ENCODE measurements at regions not wholly inside any gene's neighbourhood (a gene's known extent, or its start where the extent isn't known, plus 50 kb on each side); places are given as distances from the start of the nearest gene placed in this dataset.

GRCh38 chr9:91146391-91147019 lies 215.2 kb downstream of the AUH start:
- TF ChIP-seq ETS1 (IDR thresholded peaks at IDR 0.05): no peak
- no peak for TF ChIP-seq ZNF462 (CRISPR knock-in tag; IDR thresholded peaks at IDR 0.05)
- no peak for TF ChIP-seq POLR2AphosphoS5 (IDR thresholded peaks at IDR 0.05; ENCODE audit: low read depth)
- no peak for TF ChIP-seq JUNB (IDR thresholded peaks at IDR 0.05; ENCODE audit: unreplicated experiment)
- no peak for TF ChIP-seq EZH2phosphoT487 (IDR thresholded peaks at IDR 0.05; ENCODE audit: unreplicated experiment)
- no peak for TF ChIP-seq CTCF (conservative IDR thresholded peaks at IDR 0.05; ENCODE audit: low read depth in 2 of 2)
- TF ChIP-seq ZNF114 (CRISPR knock-in tag; IDR thresholded peaks at IDR 0.05): no peak
- no peak for TF ChIP-seq NANOG (IDR thresholded peaks at IDR 0.05; ENCODE audit: borderline replicate concordance)
- no peak for TF ChIP-seq REST (IDR thresholded peaks at IDR 0.05; ENCODE audit: unreplicated experiment)
- no peak for TF ChIP-seq STAT1 (IDR thresholded peaks at IDR 0.05; ENCODE audit: unreplicated experiment)
- TF ChIP-seq EZH2 (IDR thresholded peaks at IDR 0.05; ENCODE audit: low read depth, unreplicated experiment): no peak
- no peak for TF ChIP-seq ZNF331 (CRISPR knock-in tag; IDR thresholded peaks at IDR 0.05; ENCODE audit: low read depth)
- no peak for TF ChIP-seq CREB1 (CRISPR knock-in tag; IDR thresholded peaks at IDR 0.05; ENCODE audit: low read depth)
- DNase-seq (ENCODE audit: low spot score): no peak
- H3K9me3 Mint-ChIP-seq: peaks cover 39% of the 10 kb centered on the region
- peaks cover 9% of the 10 kb centered on the region for H3K27me3 Mint-ChIP-seq (ENCODE audit: insufficient read depth, low read depth, poor library complexity)
- Histone ChIP-seq H3F3A (replicated peaks; ENCODE audit: low read depth) (no peaks in the 10 kb centered on the region), H3K4me2 (no peak overlapping the region), H3K4me3 (no peak overlapping the region), H3K79me2 (replicated peaks; ENCODE audit: insufficient read depth) (no peaks in the 10 kb centered on the region), H2AFZ (no peak overlapping the region), H3K27me3 (ENCODE audit: insufficient read depth) (no peaks in the 10 kb centered on the region), H3K9me2 (ENCODE audit: insufficient read depth) (no peaks in the 10 kb centered on the region), H3K27ac (ENCODE audit: low read depth) (no peak overlapping the region), H3K4me1 (ENCODE audit: insufficient read depth) (peaks cover 8% of the 10 kb centered on the region; the same call in 1 of the 2 replicates), H4K20me1 (replicated peaks; ENCODE audit: insufficient read depth) (no peaks in the 10 kb centered on the region), H3K36me3 (ENCODE audit: insufficient read depth) (no peaks in the 10 kb centered on the region)
- no peak for ATAC-seq
- no peak overlapping the region for H3K4me3 Mint-ChIP-seq
- H3K4me1 Mint-ChIP-seq: peaks cover 24% of the 10 kb centered on the region
- H3K27ac Mint-ChIP-seq: no peak overlapping the region
- peaks cover 26% of the 10 kb centered on the region for H3K36me3 Mint-ChIP-seq (ENCODE audit: low read depth)
